Fibroblast of mammary gland (primary cell): ENCODE measurements at regions not wholly inside any gene's neighbourhood (a gene's known extent, or its start where the extent isn't known, plus 50 kb on each side); places are given as distances from the start of the nearest gene placed in this dataset.

Experiments
- DNase-seq: peaks from one replicate; pipeline ENCODE4 v3.0.0-alpha.2; 2010; ENCODE audit warnings: low read depth
- H3K4me3 ChIP-seq: 2 replicates; pipeline ENCODE4 v1.5.1; 2011; ENCODE audit warnings: low read depth, mild to moderate bottlenecking, low read length, moderate library complexity; ENCODE audit not compliant: control insufficient read depth
- CTCF ChIP-seq: conservative IDR thresholded peaks from 2 replicates; pipeline ENCODE4 v1.5.1; 2011; ENCODE audit warnings: low read depth, low read length, inconsistent platforms; ENCODE audit not compliant: control insufficient read depth, insufficient read depth

GRCh38 chr9:32706725-32707100 is 71.2 kb upstream of the TAF1L start:
- TF ChIP-seq CTCF: no peak
- DNase-seq: no peak
- H3K4me3 ChIP-seq: no peak overlapping the region

- H3K4me3 ChIP-seq: no peak overlapping the region
- peak; percentile 72 for DNase-seq
- no peak for TF ChIP-seq CTCF
Measured at GRCh38 chr9:32707326-32707725, 71.9 kb upstream of the TAF1L start.

- TF ChIP-seq CTCF: no peak
- H3K4me3 ChIP-seq: no peak overlapping the region
- no peak for DNase-seq
Measured at GRCh38 chr9:32708480-32709150, 73.1 kb upstream of the TAF1L start.

- TF ChIP-seq CTCF: no peak
- no peak for DNase-seq
Measured at GRCh38 chr9:32709871-32710270, 73.5 kb upstream of the TMEM215 start.

GRCh38 chr9:32716425-32716824 is 66.9 kb upstream of the TMEM215 start:
- no peak for DNase-seq
- H3K4me3 ChIP-seq: no peak overlapping the region
- TF ChIP-seq CTCF: no peak

More at GRCh38 chr9:32709871-32710270, 73.5 kb upstream of the TMEM215 start:
- H3K4me3 ChIP-seq: no peak overlapping the region

- DNase-seq: no peak
- TF ChIP-seq CTCF: no peak
- H3K4me3 ChIP-seq: no peak overlapping the region
Measured at GRCh38 chr9:32716955-32717543, 66.3 kb upstream of the TMEM215 start.
